ENCODE measurements at regions not wholly inside any gene's neighbourhood (a gene's known extent, or its start where the extent isn't known, plus 50 kb on each side); places are given as distances from the start of the nearest gene placed in this dataset.

DNA sequence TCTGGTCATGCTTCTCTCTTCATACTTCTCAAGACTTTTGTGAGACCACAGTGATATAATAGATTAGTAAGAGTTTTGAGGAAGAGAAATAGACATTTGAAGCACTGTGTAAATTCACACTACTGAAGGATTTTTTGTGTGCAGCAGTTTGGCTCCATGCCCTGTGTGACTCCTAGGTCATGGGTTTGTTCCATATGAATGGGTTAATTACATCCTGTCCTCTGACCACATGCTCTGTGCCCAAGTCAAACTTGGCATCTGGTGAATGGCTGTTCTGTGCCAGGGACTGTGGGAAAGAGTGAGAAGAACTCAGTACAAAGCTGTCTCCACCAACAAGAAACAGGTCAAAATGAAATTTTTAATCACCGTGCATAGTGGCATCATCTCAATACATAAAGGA, 304.0 kb downstream of the LNPK start (continued):
- TF ChIP-seq BCL3 (IDR thresholded peaks at IDR 0.05) (no peak), RCOR1 (IDR thresholded peaks at IDR 0.05; ENCODE audit: low read depth, low read length) (no peak), ZC3H11A (IDR thresholded peaks at IDR 0.05) (no peak), HDAC2 (IDR thresholded peaks at IDR 0.05) (no peak), GATA3 (IDR thresholded peaks at IDR 0.05; ENCODE audit: borderline replicate concordance) (no peak)
- TF ChIP-seq, protein P1, sequence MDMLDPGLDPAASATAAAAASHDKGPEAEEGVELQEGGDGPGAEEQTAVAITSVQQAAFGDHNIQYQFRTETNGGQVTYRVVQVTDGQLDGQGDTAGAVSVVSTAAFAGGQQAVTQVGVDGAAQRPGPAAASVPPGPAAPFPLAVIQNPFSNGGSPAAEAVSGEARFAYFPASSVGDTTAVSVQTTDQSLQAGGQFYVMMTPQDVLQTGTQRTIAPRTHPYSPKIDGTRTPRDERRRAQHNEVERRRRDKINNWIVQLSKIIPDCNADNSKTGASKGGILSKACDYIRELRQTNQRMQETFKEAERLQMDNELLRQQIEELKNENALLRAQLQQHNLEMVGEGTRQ (IDR thresholded peaks at IDR 0.05), result no peak

- DNase-seq (ENCODE audit: low read depth in 1 of 2, low spot score in 1 of 2) (peak in 1 of 2 experiments; percentile 67), ATAC-seq (peak; percentile 82 to 90; a peak in 5 of 6 replicates), FAIRE-seq (no peak)
- Histone ChIP-seq H3K4me2 (no peak overlapping the region), H3K4me1 (no peaks in the 10 kb centered on the region), H3K9me3 (no peaks in the 10 kb centered on the region), H3K4me3 (no peak overlapping the region), H3K27ac (no peak overlapping the region)
- 3% methylated on average over 4 of the region's 4 CpGs for WGBS (ENCODE audit: missing lambda C conversion rate)
- ChIA-PET CTCF (interaction anchor here (0.6 to 5.8 kb wide), 16 partner anchors 10 to 414 kb away, joined by 3 to 48 read pairs (median 5); partner anchors contain the start of gene HOXD13), POLR2A (no interaction called here)
- TF ChIP-seq CEBPB (IDR thresholded peaks at IDR 0.05), result no peak
- TF ChIP-seq SMC3 (IDR thresholded peaks at IDR 0.05), result peak; percentile 80
- TF ChIP-seq RCOR1 (IDR thresholded peaks at IDR 0.05; ENCODE audit: low read depth, low read length), result no peak
- TF ChIP-seq RAD21 (conservative IDR thresholded peaks at IDR 0.05 in 1 of 2, IDR thresholded peaks at IDR 0.05 in 1 of 2), result peak; percentile 71 to 74
- TF ChIP-seq CTCF (IDR thresholded peaks at IDR 0.05), result peak; percentile 73
Observed at GRCh38 chr2:175690113-175690837, 311.8 kb downstream of the LNPK start.

DNA sequence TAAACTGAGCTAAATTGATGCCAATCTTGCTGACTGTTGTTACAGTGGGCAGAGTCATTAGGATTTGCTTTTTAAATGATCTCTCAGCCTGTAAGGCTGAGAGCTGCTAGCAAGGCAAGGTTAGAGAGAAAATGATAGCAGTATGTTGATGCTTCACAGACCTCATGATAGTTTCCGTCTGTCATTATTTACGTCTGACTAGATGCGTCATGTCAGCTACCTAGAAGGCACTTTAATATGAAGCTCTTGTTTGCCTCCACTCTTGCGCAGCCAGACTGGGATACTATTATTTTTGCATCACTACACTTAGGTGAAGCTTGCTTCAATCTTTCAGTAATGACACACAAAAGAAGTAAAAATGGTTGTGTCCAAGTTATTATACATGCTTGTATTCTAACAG, 313.8 kb downstream of the LNPK start:
- no peaks in the 10 kb centered on the region for H3K9me3 ChIP-seq
- ChIA-PET POLR2A (no interaction called here), CTCF (interaction anchor here (0.7 to 5.8 kb wide), 7 partner anchors 10 to 988 kb away, joined by 3 to 48 read pairs (median 6); no protein-coding TSS in a partner anchor)
- no peak for ATAC-seq
- no peak overlapping the region for H3K4me2 ChIP-seq
- 79% methylated on average over 4 of the region's 4 CpGs for WGBS (ENCODE audit: missing lambda C conversion rate)
- no peak overlapping the region for H3K27ac ChIP-seq
- no peak overlapping the region for H3K4me3 ChIP-seq
- FAIRE-seq, result no peak
- no peaks in the 10 kb centered on the region for H3K4me1 ChIP-seq
- TF ChIP-seq HEYL (CRISPR knock-in tag; IDR thresholded peaks at IDR 0.05) (no peak), HMGXB4 (CRISPR knock-in tag; IDR thresholded peaks at IDR 0.05; ENCODE audit: borderline replicate concordance) (no peak), RFX5 (IDR thresholded peaks at IDR 0.05) (no peak), BHLHE40 (IDR thresholded peaks at IDR 0.05; ENCODE audit: low read depth, low read length) (no peak), JUNB (IDR thresholded peaks at IDR 0.05) (no peak)
- DNase-seq (ENCODE audit: low read depth in 1 of 2, low spot score in 1 of 2), result no peak
